Lower leg skin (tissue), 3 donors: ENCODE measurements at regions not wholly inside any gene's neighbourhood (a gene's known extent, or its start where the extent isn't known, plus 50 kb on each side); places are given as distances from the start of the nearest gene placed in this dataset.

Experiments used
- POLR2A ChIP-seq, 2 donors: fragments of 450-650 bp; IDR thresholded peaks; one replicate each; pipeline ENCODE4 v1.6.1; 2016 to 2017; ENCODE audit warnings: antibody characterized with exemption in 2 of 2, mild to moderate bottlenecking in 1 of 2, moderate library complexity in 1 of 2
- TF ChIP-seq, protein P1 (sequence below), 3 donors: fragments of 450-650 bp; IDR thresholded peaks; one replicate each; pipeline ENCODE4 v1.5.1; 2016; ENCODE audit warnings: antibody characterized with exemption in 3 of 3, mild to moderate bottlenecking in 3 of 3, moderate library complexity in 2 of 3

- no peak for TF ChIP-seq POLR2A (IDR thresholded peaks at IDR 0.05)
- TF ChIP-seq, protein P1, sequence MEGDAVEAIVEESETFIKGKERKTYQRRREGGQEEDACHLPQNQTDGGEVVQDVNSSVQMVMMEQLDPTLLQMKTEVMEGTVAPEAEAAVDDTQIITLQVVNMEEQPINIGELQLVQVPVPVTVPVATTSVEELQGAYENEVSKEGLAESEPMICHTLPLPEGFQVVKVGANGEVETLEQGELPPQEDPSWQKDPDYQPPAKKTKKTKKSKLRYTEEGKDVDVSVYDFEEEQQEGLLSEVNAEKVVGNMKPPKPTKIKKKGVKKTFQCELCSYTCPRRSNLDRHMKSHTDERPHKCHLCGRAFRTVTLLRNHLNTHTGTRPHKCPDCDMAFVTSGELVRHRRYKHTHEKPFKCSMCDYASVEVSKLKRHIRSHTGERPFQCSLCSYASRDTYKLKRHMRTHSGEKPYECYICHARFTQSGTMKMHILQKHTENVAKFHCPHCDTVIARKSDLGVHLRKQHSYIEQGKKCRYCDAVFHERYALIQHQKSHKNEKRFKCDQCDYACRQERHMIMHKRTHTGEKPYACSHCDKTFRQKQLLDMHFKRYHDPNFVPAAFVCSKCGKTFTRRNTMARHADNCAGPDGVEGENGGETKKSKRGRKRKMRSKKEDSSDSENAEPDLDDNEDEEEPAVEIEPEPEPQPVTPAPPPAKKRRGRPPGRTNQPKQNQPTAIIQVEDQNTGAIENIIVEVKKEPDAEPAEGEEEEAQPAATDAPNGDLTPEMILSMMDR (IDR thresholded peaks at IDR 0.05) = no peak
Observed at GRCh38 chr5:37933576-37933975, 93.7 kb upstream of the GDNF start.
